ENCODE measurements at regions not wholly inside any gene's neighbourhood (a gene's known extent, or its start where the extent isn't known, plus 50 kb on each side); places are given as distances from the start of the nearest gene placed in this dataset.

GRCh38 chr9:103458826-103459225 lies 463.7 kb downstream of the CYLC2 start:
- TF ChIP-seq SIN3A (IDR thresholded peaks at IDR 0.05; ENCODE audit: borderline replicate concordance, insufficient read depth, low read depth, low read length) (no peak), CTCF (IDR thresholded peaks at IDR 0.05) (no peak), POLR2AphosphoS5 (IDR thresholded peaks at IDR 0.05; ENCODE audit: low read depth, low read length) (no peak), TCF7L2 (IDR thresholded peaks at IDR 0.05; ENCODE audit: low read depth, low read length) (no peak), REST (IDR thresholded peaks at IDR 0.05; ENCODE audit: insufficient read depth in 1 of 2, low read depth in 2 of 2, low read length in 1 of 2) (no peak)
